ENCODE measurements at regions not wholly inside any gene's neighbourhood (a gene's known extent, or its start where the extent isn't known, plus 50 kb on each side); places are given as distances from the start of the nearest gene placed in this dataset.

DNA sequence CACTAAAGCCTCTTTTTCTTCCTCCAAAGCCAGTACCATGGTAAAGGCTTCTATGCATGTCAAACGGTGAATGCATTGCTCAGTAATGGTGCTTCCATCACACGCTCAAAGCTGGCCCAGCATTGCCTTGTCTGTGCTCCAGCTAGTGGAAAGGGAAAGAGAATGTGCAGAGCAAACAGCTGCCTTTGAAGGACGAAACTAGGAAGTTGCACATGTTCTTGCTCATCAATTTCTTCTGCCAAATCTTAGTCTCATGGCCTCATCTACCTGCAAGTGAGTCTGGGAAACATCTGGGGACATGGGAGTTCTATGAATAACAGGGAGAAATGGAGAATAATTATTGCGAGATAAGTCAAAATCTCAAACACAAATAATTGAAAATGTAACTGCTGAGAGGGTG is 216.5 kb upstream of the SSTR4 start:
- TF ChIP-seq, protein P1, sequence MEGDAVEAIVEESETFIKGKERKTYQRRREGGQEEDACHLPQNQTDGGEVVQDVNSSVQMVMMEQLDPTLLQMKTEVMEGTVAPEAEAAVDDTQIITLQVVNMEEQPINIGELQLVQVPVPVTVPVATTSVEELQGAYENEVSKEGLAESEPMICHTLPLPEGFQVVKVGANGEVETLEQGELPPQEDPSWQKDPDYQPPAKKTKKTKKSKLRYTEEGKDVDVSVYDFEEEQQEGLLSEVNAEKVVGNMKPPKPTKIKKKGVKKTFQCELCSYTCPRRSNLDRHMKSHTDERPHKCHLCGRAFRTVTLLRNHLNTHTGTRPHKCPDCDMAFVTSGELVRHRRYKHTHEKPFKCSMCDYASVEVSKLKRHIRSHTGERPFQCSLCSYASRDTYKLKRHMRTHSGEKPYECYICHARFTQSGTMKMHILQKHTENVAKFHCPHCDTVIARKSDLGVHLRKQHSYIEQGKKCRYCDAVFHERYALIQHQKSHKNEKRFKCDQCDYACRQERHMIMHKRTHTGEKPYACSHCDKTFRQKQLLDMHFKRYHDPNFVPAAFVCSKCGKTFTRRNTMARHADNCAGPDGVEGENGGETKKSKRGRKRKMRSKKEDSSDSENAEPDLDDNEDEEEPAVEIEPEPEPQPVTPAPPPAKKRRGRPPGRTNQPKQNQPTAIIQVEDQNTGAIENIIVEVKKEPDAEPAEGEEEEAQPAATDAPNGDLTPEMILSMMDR (IDR thresholded peaks at IDR 0.05; ENCODE audit: low read depth, low read length): no peak
- no peak for TF ChIP-seq EZH2phosphoT487 (IDR thresholded peaks at IDR 0.05; ENCODE audit: low read depth)

All from OCI-LY3 (cell line).